ENCODE measurements at regions not wholly inside any gene's neighbourhood (a gene's known extent, or its start where the extent isn't known, plus 50 kb on each side); places are given as distances from the start of the nearest gene placed in this dataset.

- no peak for TF ChIP-seq MAX (IDR thresholded peaks at IDR 0.05; ENCODE audit: low read depth, low read length)
- TF ChIP-seq, protein P1, sequence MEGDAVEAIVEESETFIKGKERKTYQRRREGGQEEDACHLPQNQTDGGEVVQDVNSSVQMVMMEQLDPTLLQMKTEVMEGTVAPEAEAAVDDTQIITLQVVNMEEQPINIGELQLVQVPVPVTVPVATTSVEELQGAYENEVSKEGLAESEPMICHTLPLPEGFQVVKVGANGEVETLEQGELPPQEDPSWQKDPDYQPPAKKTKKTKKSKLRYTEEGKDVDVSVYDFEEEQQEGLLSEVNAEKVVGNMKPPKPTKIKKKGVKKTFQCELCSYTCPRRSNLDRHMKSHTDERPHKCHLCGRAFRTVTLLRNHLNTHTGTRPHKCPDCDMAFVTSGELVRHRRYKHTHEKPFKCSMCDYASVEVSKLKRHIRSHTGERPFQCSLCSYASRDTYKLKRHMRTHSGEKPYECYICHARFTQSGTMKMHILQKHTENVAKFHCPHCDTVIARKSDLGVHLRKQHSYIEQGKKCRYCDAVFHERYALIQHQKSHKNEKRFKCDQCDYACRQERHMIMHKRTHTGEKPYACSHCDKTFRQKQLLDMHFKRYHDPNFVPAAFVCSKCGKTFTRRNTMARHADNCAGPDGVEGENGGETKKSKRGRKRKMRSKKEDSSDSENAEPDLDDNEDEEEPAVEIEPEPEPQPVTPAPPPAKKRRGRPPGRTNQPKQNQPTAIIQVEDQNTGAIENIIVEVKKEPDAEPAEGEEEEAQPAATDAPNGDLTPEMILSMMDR (IDR thresholded peaks at IDR 0.05; ENCODE audit: low read depth, low read length) = no peak
- TF ChIP-seq POLR2A (IDR thresholded peaks at IDR 0.05; ENCODE audit: extremely low read depth, insufficient read length) = no peak
Measured at GRCh38 chr10:42911359-42911758, 128.8 kb downstream of the BMS1 start.
